Fibroblast of gingiva (primary cell): ENCODE measurements at regions not wholly inside any gene's neighbourhood (a gene's known extent, or its start where the extent isn't known, plus 50 kb on each side); places are given as distances from the start of the nearest gene placed in this dataset.
A peak's percentile ranks its signal among the peaks of the same experiment; 100 is the strongest.
"Not testable (repeated sequence)": the region's sequence is repeated elsewhere in the genome, so short reads cannot be mapped to it uniquely, and the experiment has no call there.

ENCODE experiments used
- DNase-seq: peaks from one replicate; pipeline ENCODE4 v3.0.0-alpha.2; 2011; ENCODE audit warnings: low read depth

DNA sequence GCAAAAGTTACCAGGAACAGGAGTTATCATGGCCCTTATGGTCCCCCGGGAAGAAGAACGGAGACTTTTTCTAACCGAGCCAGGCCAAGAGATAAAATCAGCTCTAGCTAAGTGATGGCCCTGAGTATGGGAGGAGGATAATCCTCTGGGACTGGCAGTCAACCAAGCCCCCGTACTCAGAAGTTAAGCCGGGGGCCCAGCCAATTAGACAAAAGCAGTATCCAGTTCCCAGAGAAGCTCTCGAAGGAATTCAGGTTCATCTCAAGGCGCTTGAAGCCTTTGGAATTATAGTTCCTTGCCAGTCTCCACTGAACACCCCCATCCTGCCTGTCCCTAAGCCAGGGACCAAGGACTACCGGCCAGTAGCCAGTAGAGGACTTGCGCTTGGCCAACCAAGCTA lies 365.3 kb upstream of the TCF4 start:
- DNase-seq = no peak

DNA sequence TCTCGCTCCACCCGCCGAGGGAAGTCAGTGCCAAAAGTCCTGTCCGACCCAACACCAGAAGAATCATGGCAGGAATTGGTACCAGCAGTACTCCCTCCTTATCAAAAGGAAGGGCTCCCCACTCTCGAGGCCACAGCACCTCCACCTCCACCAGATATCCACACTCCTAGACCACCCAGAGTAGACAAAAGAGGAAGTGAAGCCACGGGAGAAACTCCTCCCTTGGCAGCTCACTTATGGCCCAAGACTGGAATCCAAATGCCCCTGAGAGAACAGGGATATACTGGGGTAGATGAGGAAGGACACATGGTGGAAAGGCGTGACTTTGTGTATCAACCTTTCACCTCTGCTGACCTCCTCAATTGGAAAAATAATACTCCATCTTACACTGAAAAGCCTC lies 363.7 kb upstream of the TCF4 start:
- not testable (repeated sequence) for DNase-seq

DNA sequence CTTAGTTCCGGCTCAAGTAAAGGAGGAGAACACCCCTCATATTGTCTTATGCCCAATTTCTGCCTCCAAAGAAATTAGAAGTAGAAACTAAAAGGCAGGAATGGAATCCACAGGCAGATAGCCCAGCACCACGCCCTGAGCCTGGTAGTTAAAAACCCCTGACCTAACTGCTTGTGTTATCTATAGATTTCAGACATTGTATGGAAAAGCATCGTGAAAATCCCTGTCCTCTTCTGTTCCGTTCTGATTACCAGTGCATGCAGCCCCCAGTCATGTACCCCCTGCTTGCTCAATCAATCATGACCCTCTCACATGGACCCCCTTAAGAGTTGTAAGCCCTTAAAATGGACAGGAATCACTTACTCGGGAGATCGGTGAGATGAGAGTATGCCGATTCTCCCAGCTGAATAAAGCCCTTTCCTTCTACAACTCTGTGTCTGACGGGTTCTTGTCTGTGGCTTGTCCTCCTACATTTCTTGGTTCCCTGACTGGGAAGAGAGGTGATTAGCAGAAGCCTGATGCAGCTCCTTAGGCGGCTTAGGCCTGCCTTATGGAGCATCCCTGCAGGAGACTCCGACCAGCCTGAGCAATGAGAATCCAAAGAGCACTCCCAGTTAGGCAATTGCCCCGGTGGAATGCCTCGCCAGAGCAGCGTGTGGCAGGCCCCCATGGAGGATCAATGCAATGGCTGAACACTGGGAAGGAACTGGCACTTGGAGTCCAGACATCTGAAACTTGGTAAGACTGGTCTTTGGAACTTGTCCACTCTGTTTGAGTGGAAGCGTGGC lies 362.6 kb upstream of the TCF4 start:
- DNase-seq = no peak

DNA sequence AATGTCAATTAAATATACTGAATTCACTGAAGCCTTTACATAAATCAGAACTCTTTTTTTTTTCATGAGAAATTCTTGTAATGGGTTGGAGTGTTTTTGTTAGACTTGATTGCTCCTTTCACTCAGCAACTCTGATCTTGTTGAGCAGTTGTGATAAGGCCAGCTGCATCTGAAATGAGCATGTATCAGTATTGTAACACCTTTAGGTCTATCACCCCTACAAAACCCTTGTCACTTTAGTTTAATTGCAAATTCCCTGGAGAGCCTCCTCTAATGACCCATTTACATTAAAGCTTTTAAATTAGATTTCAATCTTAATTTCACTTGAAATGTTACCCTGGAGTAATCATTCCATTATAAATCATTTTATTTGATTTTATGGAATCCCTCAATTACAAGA lies 346.8 kb upstream of the TCF4 start:
- no peak for DNase-seq

DNA sequence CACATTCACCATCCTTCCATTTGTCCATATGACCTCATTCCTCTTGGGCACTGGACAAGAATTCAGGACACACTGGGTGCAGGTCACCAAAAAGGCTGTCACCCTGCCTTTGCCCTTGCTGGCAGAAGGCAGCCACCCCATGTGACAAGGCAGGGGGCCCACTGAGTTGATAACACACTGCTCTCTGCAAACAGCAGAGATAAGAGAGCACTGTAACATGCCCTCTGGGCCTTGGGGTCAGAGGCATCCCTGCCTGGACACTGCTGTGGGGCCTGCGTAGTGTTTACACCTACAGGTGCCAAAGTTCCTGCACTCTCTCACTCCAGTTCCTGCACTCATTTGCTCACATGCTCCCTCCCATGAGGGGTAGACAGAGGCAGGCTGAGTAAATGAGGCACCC lies 344.7 kb upstream of the TCF4 start:
- no peak for DNase-seq

DNA sequence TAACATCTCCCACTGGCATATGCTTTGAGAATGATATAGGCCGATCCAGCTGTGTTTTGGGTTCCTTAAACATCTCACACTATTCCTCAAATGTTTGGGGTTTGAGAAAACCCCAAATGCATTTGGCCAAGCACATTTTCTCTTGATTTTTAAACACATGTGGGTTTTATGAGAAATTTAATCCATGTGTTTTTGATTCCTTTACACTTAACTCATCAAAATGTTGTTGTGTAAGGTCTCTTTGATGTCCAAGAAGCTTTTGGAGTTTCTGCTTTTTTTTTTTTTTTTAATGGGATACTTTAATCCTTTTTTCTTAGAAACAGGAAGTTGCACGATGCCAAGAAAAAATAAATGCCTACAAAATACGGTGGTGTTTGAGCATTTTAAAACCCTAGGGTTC lies 339.8 kb upstream of the TCF4 start:
- DNase-seq = peak; percentile 81

DNA sequence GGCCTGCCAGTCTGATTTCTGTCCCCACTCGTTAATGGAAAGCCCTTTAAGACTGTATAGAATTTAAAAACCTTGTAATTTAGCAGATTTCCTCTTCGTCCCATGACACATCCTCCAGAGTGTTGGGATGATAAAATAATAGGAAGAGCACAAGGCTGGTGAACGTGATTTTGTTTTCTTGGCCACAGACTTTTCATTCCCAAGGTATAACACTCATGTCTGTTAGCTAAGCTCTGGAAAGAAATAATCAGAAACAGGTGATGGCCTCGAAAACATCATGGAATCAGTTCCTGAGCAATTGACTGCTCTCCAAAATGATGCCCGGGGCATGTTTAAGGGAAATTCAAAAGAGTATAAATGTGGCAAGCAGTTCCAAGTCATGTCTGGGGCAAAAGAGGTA lies 337.8 kb upstream of the TCF4 start:
- DNase-seq = peak; percentile 2

DNA sequence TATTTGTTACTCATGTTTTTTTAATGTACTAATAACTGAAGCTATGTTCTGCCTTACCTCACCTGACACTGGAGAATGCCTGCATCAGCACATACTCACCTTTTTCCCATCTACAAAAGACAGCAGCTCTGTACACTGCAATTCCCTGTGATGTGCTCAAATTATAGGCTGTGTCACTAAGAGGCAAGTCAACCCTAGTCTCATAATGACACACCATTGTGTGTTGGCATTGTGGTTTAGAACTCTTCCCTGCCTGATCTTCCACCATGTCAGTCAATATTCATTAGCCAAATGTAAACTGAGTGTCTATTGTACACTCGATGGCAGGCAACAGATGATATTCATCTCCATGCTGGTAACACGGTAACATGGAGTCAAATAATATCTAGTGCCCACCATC lies 332.1 kb upstream of the TCF4 start:
- no peak for DNase-seq

DNA sequence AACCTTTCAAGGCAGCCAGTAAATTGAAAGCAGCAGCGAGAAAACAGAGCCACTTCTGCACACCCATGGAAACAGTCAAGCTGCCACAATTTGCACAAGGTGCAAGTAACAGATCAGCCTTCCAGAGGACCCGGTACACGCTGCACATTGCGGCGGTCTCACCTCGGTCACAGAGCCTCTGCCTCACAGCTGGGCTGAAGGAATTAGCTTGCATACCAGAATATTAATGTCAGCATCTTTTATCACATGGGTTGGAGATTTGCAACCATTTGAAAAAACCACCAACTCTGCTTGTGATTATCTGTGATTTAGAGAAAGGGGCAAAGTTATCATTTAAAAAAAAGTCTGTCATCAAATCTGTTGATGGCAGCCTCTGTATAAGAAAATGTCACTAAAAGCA lies 330.5 kb upstream of the TCF4 start:
- peak; percentile 9 for DNase-seq

DNA sequence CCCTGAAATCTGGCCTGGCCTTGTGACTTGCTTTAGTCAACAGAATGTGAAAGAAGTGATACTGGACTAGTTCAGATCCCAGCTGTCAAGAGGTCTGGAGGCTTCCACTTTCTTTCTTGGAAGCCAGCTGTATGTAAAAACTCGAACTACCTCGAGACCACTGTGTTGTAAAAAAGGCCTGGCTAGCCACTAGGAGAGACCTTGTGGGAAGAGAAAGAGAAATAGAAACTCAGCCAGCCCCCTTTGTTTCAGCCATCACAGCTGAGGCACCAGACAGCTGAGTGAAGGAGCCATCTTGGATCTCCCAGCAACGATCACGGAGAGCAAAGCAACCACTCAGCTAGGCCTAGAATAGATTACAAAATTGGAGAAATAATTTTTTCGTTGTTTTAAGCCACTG lies 324.9 kb upstream of the TCF4 start:
- DNase-seq = no peak

DNA sequence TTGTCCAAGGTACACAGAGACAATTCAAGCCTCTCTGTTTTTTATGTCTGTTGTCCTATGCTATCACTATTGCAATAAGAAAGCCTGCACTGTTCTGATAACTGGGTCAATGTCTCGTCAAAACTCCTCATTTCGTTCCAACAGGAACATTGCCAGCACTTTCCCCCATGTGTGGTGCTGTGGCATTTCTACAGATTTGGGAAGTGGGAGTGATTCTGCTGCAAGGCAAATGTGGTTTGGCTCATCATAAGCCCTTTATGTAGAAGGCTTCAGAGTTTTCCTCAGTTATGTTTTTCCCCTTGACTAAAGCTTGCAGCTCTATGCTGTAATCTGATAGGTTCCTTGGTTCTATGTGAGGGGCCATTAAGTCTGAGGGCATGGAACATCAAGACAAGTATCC lies 324.1 kb upstream of the TCF4 start:
- no peak for DNase-seq

DNA sequence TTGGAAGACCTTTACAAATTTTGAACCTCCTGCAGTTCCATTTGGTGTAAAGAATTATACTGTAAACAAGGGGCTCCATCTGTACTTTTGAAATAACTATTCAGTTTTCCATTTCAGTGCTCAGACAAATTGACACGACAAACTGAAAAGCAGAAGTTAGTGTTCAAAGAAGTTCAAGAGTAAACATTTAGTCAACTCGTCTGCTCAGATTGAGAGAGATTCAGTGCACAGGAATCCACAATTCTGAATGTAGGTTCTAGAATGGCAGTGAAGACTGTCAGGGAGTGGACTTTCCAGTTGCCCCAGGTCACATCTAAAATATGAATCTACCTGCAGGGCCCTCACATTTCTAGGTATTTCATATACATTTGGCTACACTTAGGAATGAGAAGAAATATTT lies 322.3 kb upstream of the TCF4 start:
- no peak for DNase-seq

DNA sequence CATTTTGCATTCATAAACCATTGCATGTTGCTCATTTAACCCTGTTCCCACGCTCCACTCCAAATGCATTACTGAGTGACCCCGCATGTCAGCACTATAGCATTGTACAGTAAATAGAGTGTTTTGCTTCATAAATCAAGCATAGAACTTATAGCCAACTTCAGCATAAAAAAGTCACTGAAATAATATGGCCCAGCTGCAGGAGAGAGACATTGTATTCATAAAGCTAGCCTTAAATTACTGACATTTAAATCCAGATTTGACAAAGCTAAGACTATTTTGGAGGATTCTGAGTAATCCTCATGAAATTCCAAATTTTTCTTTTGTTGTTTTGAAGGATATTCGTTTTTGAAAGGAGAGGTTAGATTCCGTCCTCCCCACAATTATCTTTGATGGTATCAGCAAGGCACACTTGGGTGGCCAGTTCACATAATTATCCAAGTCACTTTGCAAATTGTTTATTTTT lies 320.9 kb upstream of the TCF4 start:
- no peak for DNase-seq

DNA sequence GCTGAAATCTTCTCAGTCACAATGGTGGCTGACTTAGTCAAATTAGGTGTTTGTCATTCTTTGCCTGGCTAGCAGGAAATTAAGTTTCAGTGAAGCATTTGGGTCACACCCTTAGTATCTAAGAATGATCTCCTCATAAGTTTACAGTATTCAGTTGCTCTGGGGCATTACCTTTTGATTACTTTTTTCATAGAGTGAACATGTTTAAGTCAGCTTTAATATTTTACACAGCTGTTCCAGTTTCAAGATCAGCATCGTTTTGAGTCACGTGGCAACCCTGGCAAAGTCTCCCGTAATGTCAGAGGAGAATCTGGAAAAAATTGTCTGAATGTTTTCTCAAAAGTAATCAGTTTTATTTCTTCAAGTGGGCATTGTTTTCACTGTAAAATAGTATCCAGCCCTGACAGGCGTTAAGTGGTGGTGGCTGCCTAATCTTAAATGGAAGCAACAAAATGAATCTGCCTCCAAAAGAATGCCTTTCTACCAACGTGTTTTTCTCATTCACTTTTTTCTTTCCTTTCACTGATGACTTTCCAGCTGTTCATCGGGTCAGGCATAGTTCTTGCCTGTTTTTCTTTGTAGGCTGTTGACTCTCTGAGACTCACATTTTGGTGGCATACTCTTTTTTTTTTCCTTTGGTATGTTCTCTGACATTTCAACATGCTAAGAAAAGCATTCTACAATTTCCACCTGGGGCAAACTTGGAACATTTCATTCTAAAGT lies 319.6 kb upstream of the TCF4 start:
- no peak for DNase-seq

DNA sequence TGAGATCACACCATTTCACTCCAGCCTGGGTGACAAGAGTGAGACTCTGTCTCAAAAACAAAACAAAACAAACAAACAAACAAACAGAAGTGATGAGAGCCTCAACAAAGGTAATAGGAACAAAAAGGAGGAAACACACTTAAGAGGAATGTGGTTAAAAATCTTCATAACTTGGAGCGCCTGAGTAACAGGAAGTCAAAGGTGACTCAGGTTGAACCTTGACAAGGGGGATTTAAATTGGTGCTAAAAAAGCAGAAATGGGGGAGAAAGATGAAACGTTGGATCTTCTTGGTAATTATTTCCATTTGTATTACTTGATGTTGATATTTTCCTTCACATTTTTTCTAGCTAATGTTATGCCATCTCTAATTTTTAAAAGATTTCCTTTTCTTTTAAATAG lies 318.5 kb upstream of the TCF4 start:
- no peak for DNase-seq

DNA sequence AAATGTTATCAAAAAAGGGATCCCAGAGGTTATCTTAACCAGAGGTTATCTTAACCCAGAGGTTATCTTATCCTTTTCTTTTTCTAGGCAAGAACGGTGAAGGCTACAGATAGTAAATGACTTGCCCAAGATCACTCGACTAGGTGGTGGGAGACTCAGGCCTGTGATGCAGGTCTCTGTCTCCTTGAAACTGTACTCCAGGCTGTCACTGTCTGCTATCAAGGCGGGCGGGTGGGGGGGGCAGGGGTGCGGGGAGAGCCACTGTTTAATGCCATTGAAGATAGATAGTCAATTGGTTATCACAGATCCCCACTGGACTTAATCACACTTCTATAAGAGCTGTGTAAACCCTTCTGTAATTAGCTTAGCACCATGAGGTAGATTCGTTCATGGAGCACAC lies 315.9 kb upstream of the TCF4 start:
- no peak for DNase-seq

DNA sequence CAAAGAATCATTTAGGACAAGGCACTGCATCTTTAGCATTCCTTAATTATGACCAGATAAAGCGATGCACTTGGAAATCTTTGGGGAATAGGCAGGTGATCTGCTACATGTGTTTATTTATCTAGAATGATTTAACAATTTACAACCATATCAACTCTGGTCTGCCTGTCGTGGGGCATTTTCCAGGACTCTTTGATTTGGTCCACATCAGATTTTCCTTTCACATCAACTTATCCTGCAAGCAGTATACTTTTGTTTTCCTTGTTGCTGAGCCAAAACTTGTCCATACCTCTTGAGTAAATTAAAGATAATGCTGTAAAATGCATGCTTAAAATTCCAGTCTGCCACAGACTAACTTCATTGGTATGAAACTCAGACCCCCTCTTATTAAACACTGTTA lies 312.4 kb upstream of the TCF4 start:
- DNase-seq = no peak

DNA sequence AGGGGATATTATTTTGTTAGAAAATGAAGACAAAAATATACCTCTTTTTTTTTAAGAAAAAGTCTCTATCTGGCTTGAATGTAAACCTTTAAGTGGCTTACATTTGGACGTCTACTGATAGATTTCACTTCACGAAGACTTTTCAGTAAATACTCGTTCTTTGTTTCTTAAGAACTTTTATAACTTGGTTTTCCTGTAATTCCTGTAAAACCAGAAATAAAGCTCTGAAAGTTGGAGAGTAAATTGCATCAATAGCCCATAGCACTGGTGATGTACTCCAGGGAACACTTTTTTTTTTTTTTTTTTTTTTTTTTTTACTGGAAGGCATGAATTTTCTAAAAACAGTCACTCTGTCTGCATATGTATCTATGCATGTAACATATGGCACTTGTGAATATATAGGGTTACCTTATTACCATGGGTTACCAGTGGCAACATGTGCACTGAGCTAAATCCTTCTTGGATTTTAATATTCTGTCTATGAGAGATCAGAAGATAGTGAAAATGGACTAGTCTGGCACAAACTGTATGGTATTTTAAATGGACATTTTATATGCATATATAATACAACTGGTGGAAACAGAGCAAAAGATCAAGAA lies 309.2 kb upstream of the TCF4 start:
- DNase-seq = no peak

DNA sequence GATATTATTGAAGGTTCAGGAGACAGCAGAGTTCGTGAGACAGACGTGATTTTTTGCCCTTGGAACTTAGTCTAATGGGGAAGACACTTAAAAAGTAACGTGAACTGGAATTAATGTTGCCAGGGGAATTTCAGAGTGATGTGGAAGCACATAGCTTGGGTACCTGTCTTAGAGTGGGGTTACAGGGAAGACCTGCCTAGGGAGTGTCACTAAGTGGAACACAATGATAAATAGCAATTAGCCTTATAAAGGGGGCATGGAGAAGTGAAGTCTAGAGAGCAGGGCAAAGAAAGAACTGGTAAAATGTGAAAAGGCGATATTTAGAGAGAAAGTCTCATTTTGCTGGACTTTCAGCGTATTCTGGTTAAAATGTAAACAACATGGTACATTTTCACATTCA lies 306.0 kb upstream of the TCF4 start:
- DNase-seq = no peak

DNA sequence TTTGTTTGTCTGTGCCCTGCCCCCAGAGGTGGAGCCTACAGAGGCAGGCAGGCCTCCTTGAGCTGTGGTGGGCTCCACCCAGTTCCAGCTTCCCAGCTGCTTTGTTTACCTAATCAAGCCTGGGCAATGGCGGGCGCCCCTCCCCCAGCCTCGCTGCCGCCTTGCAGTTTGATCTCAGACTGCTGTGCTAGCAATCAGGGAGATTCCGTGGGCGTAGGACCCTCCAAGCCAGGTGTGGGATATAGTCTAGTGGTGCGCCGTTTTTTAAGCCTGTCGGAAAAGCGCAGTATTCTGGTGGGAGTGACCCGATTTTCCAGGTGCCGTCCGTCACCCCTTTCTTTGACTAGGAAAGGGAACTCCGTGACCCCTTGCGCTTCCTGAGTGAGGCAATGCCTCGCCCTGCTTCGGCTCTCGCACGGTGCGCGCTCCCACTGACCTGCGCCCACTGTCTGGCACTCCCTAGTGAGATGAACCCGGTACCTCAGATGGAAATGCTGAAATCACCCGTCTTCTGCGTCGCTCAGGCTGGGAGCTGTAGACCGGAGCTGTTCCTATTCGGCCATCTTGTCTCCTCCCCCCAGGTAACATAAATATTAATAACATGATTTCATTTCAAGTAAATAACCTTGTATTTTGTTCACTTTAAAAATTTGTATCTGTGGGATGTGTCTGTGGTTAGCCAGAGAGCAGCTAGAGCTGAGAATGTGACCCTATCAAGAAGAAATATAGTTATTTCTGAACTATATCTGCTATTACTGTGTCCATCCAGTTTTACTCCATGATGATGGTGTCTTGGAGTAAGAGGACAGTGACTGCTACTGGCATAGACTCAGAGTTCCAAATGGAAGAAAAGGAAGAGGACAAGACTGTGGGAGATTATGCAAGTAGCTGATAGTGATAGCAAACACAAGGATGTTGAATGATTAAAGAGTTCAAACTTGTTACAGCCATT lies 305.1 kb upstream of the TCF4 start:
- DNase-seq = not testable (repeated sequence)

DNA sequence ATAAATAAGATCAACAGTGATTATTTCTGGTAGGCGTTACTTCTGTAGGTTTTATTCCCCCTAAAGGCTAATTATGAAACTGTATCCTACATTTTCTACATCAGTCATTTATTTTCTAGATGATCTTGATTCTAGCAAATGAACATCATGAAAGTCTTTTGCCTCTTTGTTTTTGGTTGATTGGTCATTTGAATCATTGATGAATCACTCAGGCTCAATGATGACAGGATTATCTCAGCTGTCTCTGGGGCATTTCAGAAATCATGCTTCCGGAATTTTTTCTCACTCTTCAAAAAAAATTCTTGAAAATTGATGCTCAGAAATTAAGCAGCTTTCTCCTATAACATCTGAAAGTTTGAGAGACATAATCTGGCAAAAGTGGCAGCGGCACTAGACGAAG lies 298.9 kb upstream of the TCF4 start:
- DNase-seq = no peak

DNA sequence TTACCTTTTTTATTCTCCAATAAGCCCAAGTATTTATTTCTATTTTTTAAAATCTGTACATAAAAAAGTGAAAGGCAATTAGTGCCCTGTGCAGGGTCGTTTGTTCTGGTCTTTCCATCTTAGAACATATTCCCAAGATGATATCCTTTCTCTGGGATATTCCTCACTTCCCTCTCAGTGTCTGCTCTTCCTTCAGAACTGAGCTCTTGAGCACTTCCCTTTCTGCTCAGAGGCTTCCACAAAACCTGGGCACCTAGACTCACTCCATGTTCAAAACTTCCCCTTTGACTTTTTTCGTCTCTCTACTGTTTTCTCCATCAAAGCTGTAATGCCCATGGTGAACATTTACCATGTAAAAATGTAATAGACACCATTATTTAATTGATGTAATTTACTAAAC lies 296.5 kb upstream of the TCF4 start:
- DNase-seq = no peak
